HCT116 (cell line): ENCODE measurements at regions not wholly inside any gene's neighbourhood (a gene's known extent, or its start where the extent isn't known, plus 50 kb on each side); places are given as distances from the start of the nearest gene placed in this dataset.

Experiments
- EZH2 ChIP-seq: fragments of 200-600 bp; sonication (generic); IDR thresholded peaks from 2 replicates; pipeline ENCODE4 v1.6.1; 2017; ENCODE audit warnings: antibody characterized with exemption, mixed run types
- POLR2A ChIP-seq: IDR thresholded peaks from 2 replicates; pipeline ENCODE4 v1.7.0; 2011; ENCODE audit warnings: borderline replicate concordance; ENCODE audit not compliant: insufficient read depth, insufficient read length; ENCODE audit errors: extremely low read depth
- TCF7L2 ChIP-seq: IDR thresholded peaks from 2 replicates; pipeline ENCODE4 v1.7.0; 2011; ENCODE audit warnings: borderline replicate concordance, inconsistent platforms; ENCODE audit not compliant: insufficient read depth, insufficient read length; ENCODE audit errors: extremely low read depth

DNA sequence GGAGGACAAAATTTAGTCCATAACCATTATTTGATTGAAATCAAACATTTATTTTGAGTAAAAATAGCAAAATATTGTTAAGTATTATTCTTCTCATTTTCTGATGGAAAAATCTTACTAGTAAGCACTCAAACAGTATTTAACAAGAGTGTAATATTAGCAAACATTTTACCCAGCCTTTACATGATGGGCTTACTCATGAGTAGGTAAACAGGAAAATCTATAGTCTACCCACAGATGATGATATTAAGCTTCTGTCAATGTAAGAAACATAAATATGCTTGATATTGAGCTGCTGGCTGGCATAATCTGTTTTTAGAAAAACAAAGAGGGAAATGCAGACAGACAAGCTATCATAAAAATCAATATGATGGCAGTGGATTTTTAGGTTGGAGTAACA lies 418.5 kb upstream of the COX7C start:
- TF ChIP-seq EZH2 (no peak), TCF7L2 (no peak), POLR2A (no peak)
